ENCODE measurements at regions not wholly inside any gene's neighbourhood (a gene's known extent, or its start where the extent isn't known, plus 50 kb on each side); places are given as distances from the start of the nearest gene placed in this dataset.

GRCh38 chr3:153572654-153573053 lies 410.6 kb downstream of the RAP2B start:
- no peaks in the 10 kb centered on the region for H3K27me3 ChIP-seq (ENCODE audit: control insufficient read depth in 2 of 2, insufficient read depth in 2 of 2, low read length in 2 of 2)
- TF ChIP-seq GATA2 (IDR thresholded peaks at IDR 0.05; ENCODE audit: insufficient read depth, insufficient read length, low read depth, low read length) (no peak), POLR2AphosphoS5 (IDR thresholded peaks at IDR 0.05; ENCODE audit: insufficient read depth, low read depth, low read length) (no peak), CTCF (IDR thresholded peaks at IDR 0.05; ENCODE audit: extremely low read depth in 1 of 2, insufficient read depth in 1 of 2, low read depth in 1 of 2, low read length in 2 of 2) (no peak), JUN (IDR thresholded peaks at IDR 0.05; ENCODE audit: borderline replicate concordance, insufficient read depth, insufficient read length, low read depth) (no peak), POLR2A (IDR thresholded peaks at IDR 0.05; ENCODE audit: low read depth, low read length) (no peak), MYC (IDR thresholded peaks at IDR 0.05; ENCODE audit: low read depth, low read length) (no peak), FOS (IDR thresholded peaks at IDR 0.05; ENCODE audit: borderline replicate concordance, insufficient read depth, low read length) (no peak), EZH2 (IDR thresholded peaks at IDR 0.05; ENCODE audit: borderline replicate concordance, low read depth, low read length, severe bottlenecking) (no peak), MAX (IDR thresholded peaks at IDR 0.05; ENCODE audit: insufficient read depth, insufficient read length) (no peak)
- H3K9ac ChIP-seq (replicated peaks; ENCODE audit: extremely low read depth, insufficient read depth, low read length), result no peak overlapping the region
- no peaks in the 10 kb centered on the region for H3K36me3 ChIP-seq (ENCODE audit: control insufficient read depth in 2 of 2, extremely low read depth in 1 of 2, insufficient read depth in 2 of 2, low read length in 2 of 2)
- CTCF ChIA-PET, result no interaction called here
- dilution Hi-C loops (cut with MboI; ENCODE audit: extremely low pct_ligation_motif_present, low sequenced_read_pairs) (no loop called here), intact Hi-C loops (cut with micrococcal nuclease) (no loop called here)
- no peak overlapping the region for H3K27ac ChIP-seq (ENCODE audit: insufficient read depth, low read depth, low read length)
- no TSS peak for BruUV-seq (replicated peaks)
- H3K4me1 ChIP-seq (ENCODE audit: control insufficient read depth, extremely low read depth, insufficient read depth, low read length), result no peaks in the 10 kb centered on the region
- FAIRE-seq (no peak), DNase-seq (ENCODE audit: low read depth, low spot score) (no peak)
- no peaks in the 10 kb centered on the region for H3K79me2 ChIP-seq (ENCODE audit: control insufficient read depth, insufficient read depth, low read length)
- no peaks in the 10 kb centered on the region for H4K20me1 ChIP-seq (replicated peaks; ENCODE audit: control insufficient read depth, extremely low read depth, insufficient read depth, low read length)
- no peak overlapping the region for H2AFZ ChIP-seq (ENCODE audit: low read depth, low read length)
- no peaks in the 10 kb centered on the region for H3K9me1 ChIP-seq (replicated peaks; ENCODE audit: control insufficient read depth, extremely low read depth, insufficient read depth, low read length)
- POLR2A ChIA-PET, result no interaction called here
- H3K9me3 ChIP-seq (replicated peaks; ENCODE audit: control insufficient read depth, insufficient read depth, low read length), result no peaks in the 10 kb centered on the region
- no peak overlapping the region for H3K4me2 ChIP-seq (ENCODE audit: insufficient read depth, low read length)
- no peak overlapping the region for H3K4me3 ChIP-seq (replicated peaks in 1 of 3; ENCODE audit: insufficient read depth in 1 of 3, low read depth in 1 of 3, low read length in 3 of 3)
